Thoracic aorta (tissue), 2 donors: ENCODE measurements at regions not wholly inside any gene's neighbourhood (a gene's known extent, or its start where the extent isn't known, plus 50 kb on each side); places are given as distances from the start of the nearest gene placed in this dataset.

ENCODE experiments used
- ATAC-seq: fragments of 150-250 bp; one replicate; pipeline ENCODE4 v1.8.0; 2017; ENCODE audit warnings: low read depth; ENCODE audit not compliant: insufficient number of reproducible peaks, low FRiP score
- DNase-seq: peaks from one replicate; pipeline ENCODE4 v3.0.0-alpha.2; 2020; ENCODE audit warnings: low spot score
- H3K27ac ChIP-seq, 2 donors: fragments of 200-600 bp; sonication (generic); 1 replicate in 1 of 2; 2 replicates in 1 of 2; pipeline ENCODE4 v1.5.1; 2016; ENCODE audit warnings: mild to moderate bottlenecking in 2 of 2, moderate library complexity in 2 of 2
- H3K27me3 ChIP-seq: fragments of 200-600 bp; sonication (generic); replicated peaks from 2 replicates; pipeline ENCODE4 v1.6.0; 2016; ENCODE audit warnings: mild to moderate bottlenecking; ENCODE audit not compliant: insufficient read depth
- H3K36me3 ChIP-seq: fragments of 200-600 bp; sonication (generic); one replicate; pipeline ENCODE4 v1.5.1; 2016
- H3K4me1 ChIP-seq, 2 donors: fragments of 200-600 bp; sonication (generic); 1 replicate in 1 of 2; 2 replicates in 1 of 2; pipeline versions ENCODE4 v1.5.1 to v1.6.0; 2016; ENCODE audit warnings: low read depth in 2 of 2, mild to moderate bottlenecking in 1 of 2; ENCODE audit not compliant: control insufficient read depth in 1 of 2
- H3K4me3 ChIP-seq: fragments of 200-600 bp; sonication (generic); 2 replicates; pipeline ENCODE4 v1.5.1; 2016; ENCODE audit warnings: mild to moderate bottlenecking
- H3K9me3 ChIP-seq: fragments of 200-600 bp; sonication (generic); 2 replicates; pipeline ENCODE4 v1.5.1; 2016
- TF ChIP-seq, protein P1 (sequence below): fragments of 200-600 bp; sonication (generic); IDR thresholded peaks from one replicate; pipeline ENCODE4 v1.5.1; 2019; ENCODE audit warnings: antibody characterized with exemption

DNA sequence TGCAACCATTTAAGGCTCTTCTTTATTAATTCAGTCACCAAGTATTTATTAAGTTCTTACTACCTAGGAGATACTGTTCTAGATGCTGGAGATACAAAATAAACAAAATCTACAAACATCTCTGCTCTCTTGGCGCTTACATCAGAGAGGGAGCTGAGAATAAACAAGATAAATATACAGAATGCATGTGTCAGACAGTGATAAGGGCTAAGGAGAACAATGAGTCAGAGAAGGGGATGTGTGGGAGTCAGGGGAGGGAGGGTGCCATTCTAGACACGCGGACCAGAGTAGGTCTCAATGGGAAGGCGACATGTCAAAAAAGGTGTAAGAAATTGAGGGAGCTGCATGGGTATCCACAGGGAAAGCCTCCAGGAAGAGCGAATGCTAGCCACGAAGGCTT is 393.2 kb downstream of the RWDD3 start:
- H3K4me3 ChIP-seq, result no peak overlapping the region
- ATAC-seq, result no peak
- H3K4me1 ChIP-seq, result no peaks in the 10 kb centered on the region
- H3K27me3 ChIP-seq, result no peaks in the 10 kb centered on the region
- TF ChIP-seq, protein P1, sequence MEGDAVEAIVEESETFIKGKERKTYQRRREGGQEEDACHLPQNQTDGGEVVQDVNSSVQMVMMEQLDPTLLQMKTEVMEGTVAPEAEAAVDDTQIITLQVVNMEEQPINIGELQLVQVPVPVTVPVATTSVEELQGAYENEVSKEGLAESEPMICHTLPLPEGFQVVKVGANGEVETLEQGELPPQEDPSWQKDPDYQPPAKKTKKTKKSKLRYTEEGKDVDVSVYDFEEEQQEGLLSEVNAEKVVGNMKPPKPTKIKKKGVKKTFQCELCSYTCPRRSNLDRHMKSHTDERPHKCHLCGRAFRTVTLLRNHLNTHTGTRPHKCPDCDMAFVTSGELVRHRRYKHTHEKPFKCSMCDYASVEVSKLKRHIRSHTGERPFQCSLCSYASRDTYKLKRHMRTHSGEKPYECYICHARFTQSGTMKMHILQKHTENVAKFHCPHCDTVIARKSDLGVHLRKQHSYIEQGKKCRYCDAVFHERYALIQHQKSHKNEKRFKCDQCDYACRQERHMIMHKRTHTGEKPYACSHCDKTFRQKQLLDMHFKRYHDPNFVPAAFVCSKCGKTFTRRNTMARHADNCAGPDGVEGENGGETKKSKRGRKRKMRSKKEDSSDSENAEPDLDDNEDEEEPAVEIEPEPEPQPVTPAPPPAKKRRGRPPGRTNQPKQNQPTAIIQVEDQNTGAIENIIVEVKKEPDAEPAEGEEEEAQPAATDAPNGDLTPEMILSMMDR, result no peak
- no peak for DNase-seq
- no peaks in the 10 kb centered on the region for H3K9me3 ChIP-seq
- no peak overlapping the region for H3K27ac ChIP-seq
- no peaks in the 10 kb centered on the region for H3K36me3 ChIP-seq

DNA sequence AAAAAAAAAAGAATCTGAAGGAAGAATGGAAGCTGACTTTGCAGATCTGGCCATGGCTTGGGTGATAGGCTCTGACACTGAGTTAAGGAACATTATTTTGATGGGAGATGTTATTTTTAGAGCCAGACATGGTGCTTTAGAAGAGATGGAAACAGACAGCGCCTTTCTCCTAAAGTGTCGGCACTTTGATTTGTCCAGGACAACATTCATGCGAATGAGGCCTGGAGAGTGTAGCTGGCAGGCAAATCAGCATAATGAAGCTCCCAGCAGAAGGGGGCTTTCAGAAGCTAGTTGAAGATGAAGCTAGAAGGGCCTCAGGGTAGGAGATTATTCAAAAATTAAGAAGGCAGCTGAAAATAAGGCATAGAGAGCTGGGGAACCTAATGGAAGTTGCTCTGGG is 397.7 kb downstream of the RWDD3 start:
- DNase-seq (no peak), ATAC-seq (no peak)
- Histone ChIP-seq H3K9me3 (no peaks in the 10 kb centered on the region), H3K36me3 (no peaks in the 10 kb centered on the region), H3K27me3 (no peaks in the 10 kb centered on the region), H3K27ac (no peak overlapping the region), H3K4me1 (no peaks in the 10 kb centered on the region), H3K4me3 (no peak overlapping the region)
- TF ChIP-seq, protein P1, result no peak

DNA sequence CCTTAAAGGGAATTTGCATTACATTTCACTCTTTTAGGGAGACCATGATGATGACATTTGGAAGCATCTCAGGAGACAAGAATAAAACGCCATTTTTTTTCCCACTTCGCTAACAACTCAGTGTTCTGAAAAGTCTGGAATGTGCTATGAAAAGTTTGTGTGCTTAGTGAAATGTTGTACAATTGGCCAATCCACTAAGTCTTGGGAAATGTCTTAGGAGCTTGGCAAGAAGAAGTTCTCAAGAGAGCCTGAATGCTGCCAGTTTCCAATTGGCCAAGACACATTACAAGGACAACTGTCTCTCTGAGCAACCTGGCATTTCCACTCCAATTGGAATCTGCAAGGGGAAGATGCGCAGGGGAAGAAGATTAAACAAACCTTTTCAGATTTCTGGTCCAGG is 401.8 kb downstream of the RWDD3 start:
- Histone ChIP-seq H3K4me1 (peaks cover 0 to 6% of the 10 kb centered on the region in 2 donors), H3K9me3 (no peaks in the 10 kb centered on the region), H3K36me3 (no peaks in the 10 kb centered on the region), H3K4me3 (no peak overlapping the region), H3K27ac (no peak overlapping the region), H3K27me3 (no peaks in the 10 kb centered on the region)
- TF ChIP-seq, protein P1, result no peak
- ATAC-seq (no peak), DNase-seq (no peak)

DNA sequence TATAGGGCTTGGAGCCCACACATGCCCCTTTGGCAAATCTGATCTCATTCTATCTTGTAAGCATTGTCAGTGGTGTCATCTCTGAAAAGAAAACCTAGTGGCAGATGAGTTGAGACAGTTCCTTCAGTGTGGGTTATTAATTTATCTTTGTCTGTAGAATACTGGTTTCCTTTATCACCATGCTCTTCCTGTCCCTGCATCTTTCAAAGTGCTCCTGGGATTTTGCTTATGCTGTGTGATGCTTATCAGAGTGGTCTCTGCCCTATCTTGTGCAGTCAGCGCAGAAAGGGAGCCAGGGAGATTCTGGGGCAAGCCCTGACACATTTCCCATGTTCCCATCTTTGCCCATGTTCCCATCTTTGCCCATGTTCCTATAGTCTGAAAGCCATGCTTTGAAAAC is 402.9 kb downstream of the RWDD3 start:
- no peak for ATAC-seq
- Histone ChIP-seq H3K27me3 (no peaks in the 10 kb centered on the region), H3K4me1 (peaks cover 0 to 10% of the 10 kb centered on the region in 2 donors), H3K36me3 (no peaks in the 10 kb centered on the region), H3K4me3 (no peak overlapping the region), H3K9me3 (no peaks in the 10 kb centered on the region), H3K27ac (no peak overlapping the region)
- TF ChIP-seq, protein P1, result no peak
- DNase-seq, result no peak

DNA sequence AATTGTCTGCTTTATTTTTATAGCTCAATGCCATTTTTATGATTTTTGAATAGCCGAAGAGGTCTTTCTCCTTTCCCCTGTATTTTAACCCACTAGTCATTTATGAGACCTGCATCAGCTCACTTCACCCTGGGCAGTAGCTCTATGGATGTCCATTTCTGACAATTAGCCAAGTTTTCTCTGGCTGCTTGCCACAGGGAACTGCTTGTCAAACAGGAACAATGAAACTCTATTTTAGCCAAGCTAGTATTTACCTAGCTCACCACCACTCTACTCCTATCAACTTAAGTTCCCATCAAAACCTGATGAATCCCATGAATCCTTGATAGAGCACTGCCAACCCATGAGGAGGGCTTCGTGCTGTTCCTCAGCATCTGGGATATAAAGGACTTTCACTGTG is 406.7 kb downstream of the RWDD3 start:
- Histone ChIP-seq H3K27ac (no peak overlapping the region), H3K4me3 (no peak overlapping the region), H3K36me3 (no peaks in the 10 kb centered on the region), H3K9me3 (no peaks in the 10 kb centered on the region), H3K4me1 (peaks cover 0 to 10% of the 10 kb centered on the region in 2 donors), H3K27me3 (no peaks in the 10 kb centered on the region)
- ATAC-seq, result no peak
- no peak for DNase-seq
- TF ChIP-seq, protein P1, result no peak
